Endothelial cell (in vitro differentiated cells): ENCODE measurements at regions not wholly inside any gene's neighbourhood (a gene's known extent, or its start where the extent isn't known, plus 50 kb on each side); places are given as distances from the start of the nearest gene placed in this dataset.

Experiments used
- DNase-seq: peaks from one replicate; pipeline ENCODE4 v3.0.0; 2021; ENCODE audit warnings: low spot score
- H3K27ac Mint-ChIP-seq: one replicate; pipeline ENCODE4 v1.8.0; 2021; ENCODE audit warnings: mixed read lengths, inconsistent platforms; ENCODE audit not compliant: unreplicated experiment
- H3K27me3 Mint-ChIP-seq: one replicate; pipeline ENCODE4 v1.8.0; 2021; ENCODE audit warnings: mild to moderate bottlenecking, moderate library complexity, mixed read lengths, inconsistent platforms; ENCODE audit not compliant: unreplicated experiment
- H3K36me3 Mint-ChIP-seq: one replicate; pipeline ENCODE4 v1.8.0; 2021; ENCODE audit warnings: mild to moderate bottlenecking, low read depth, mixed read lengths, inconsistent platforms; ENCODE audit not compliant: unreplicated experiment
- H3K4me1 Mint-ChIP-seq: one replicate; pipeline ENCODE4 v1.8.0; 2021; ENCODE audit warnings: mild to moderate bottlenecking, mixed read lengths, inconsistent platforms; ENCODE audit not compliant: unreplicated experiment
- H3K4me3 Mint-ChIP-seq: one replicate; pipeline ENCODE4 v1.8.0; 2021; ENCODE audit warnings: mild to moderate bottlenecking, mixed read lengths, inconsistent platforms; ENCODE audit not compliant: unreplicated experiment
- H3K9me3 Mint-ChIP-seq: one replicate; pipeline ENCODE4 v1.8.0; 2021; ENCODE audit warnings: mixed read lengths, inconsistent platforms; ENCODE audit not compliant: unreplicated experiment
- TF ChIP-seq, protein P1 (sequence below): fragments of 200-600 bp; sonication (generic); IDR thresholded peaks from one replicate; pipeline ENCODE4 v1.5.0; 2021; ENCODE audit warnings: antibody characterized with exemption; ENCODE audit not compliant: unreplicated experiment

DNA sequence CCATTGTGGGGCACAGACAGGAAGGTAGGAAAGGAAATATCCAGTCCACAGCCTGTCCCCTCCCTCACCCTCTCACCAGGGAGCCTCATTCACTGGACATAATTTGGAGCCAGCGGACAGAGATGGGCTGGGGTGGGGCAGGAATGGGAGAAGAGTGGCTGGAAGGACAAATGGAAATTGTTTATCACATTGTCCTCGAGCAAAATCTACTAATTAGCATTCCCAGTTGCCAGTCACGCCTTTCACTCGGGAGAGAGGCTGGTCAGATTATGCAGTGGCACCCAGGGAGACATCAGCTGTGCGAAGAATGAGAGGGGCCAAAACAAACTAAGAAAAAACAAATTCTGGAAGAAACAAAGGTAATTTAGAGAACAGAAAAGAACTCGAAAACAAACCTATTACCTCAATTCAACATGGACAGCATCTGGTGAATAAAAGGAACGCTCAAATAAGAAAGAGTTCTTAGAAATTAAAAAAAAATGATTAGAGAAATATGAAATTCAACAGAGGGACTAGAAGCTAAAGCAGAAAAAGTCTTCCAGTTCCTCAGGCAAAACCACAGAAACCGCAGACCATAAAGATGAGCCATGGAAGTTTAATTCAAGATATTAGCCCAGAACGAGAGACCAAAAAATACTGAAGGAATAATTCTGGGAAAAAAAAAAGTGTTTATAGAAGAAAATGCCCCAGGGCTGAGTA is 108.5 kb upstream of the RALGAPA2 start:
- H3K27ac Mint-ChIP-seq = no peak overlapping the region
- no peaks in the 10 kb centered on the region for H3K9me3 Mint-ChIP-seq
- TF ChIP-seq, protein P1, sequence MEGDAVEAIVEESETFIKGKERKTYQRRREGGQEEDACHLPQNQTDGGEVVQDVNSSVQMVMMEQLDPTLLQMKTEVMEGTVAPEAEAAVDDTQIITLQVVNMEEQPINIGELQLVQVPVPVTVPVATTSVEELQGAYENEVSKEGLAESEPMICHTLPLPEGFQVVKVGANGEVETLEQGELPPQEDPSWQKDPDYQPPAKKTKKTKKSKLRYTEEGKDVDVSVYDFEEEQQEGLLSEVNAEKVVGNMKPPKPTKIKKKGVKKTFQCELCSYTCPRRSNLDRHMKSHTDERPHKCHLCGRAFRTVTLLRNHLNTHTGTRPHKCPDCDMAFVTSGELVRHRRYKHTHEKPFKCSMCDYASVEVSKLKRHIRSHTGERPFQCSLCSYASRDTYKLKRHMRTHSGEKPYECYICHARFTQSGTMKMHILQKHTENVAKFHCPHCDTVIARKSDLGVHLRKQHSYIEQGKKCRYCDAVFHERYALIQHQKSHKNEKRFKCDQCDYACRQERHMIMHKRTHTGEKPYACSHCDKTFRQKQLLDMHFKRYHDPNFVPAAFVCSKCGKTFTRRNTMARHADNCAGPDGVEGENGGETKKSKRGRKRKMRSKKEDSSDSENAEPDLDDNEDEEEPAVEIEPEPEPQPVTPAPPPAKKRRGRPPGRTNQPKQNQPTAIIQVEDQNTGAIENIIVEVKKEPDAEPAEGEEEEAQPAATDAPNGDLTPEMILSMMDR = no peak
- H3K4me3 Mint-ChIP-seq = no peak overlapping the region
- no peaks in the 10 kb centered on the region for H3K36me3 Mint-ChIP-seq
- DNase-seq = no peak
- H3K27me3 Mint-ChIP-seq = peaks cover 11% of the 10 kb centered on the region
- peaks cover 17% of the 10 kb centered on the region for H3K4me1 Mint-ChIP-seq

DNA sequence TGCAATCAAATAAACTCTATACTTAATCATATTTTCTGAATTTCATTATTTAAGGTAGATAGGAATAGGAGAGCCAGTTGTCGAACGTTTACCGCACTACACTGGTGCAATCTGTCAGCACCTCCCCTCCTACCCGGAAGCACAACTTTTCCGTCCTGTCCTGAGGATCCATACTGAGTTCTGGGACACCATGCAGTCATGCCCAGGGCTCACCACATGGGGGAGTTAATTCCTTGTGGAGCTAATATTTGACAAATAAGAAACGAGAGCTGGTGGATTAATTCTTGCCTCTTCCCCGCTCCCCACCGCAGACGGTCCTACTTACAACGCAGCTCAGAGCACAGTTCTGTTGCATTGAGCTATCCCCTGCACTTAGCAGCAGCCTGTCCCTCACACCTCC is 107.7 kb upstream of the RALGAPA2 start:
- Mint-ChIP-seq H3K36me3 (no peaks in the 10 kb centered on the region), H3K27ac (no peak overlapping the region), H3K4me3 (no peak overlapping the region), H3K4me1 (peaks cover 23% of the 10 kb centered on the region), H3K27me3 (peaks cover 11% of the 10 kb centered on the region), H3K9me3 (no peaks in the 10 kb centered on the region)
- TF ChIP-seq, protein P1 = peak; percentile 78
- peak; percentile 52 for DNase-seq

DNA sequence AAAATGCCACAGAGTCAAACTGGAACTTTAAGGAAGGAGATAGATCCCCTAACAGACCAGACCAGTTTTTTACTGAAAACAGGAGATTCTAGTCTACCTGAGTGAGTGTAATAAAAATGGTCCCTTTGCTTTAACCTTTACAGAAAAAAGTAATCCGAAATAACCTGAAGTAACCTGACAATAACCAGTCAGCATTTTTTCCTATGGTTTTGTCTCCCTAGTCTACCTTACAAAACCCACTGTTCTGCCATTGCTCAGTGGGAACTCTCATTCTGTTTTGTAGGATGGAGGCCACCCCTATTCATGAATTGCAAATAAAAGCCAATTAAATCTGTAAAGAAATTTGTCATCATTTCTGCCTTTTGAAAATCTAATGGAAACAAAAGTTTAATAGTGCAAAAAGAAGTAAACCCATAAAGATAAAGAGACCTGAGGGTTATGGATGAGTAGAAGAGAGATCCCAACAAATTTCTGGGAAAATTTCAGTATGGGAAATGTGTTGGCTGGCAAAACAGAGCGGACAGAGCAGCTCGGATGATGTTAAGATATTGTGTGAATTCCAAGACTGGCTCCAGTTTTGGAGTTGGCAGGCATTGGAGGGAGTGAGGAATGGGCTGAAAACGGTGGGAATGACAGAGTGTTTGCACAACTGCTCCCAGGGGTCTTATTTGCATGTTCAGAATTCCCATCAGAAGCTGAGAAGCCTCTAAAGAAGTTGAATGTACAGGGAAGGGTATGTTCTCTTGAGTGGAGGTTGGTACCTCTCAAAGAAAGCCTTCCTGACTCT is 104.7 kb upstream of the RALGAPA2 start:
- Mint-ChIP-seq H3K4me3 (no peak overlapping the region), H3K27me3 (peaks cover 8% of the 10 kb centered on the region), H3K36me3 (no peaks in the 10 kb centered on the region), H3K9me3 (no peaks in the 10 kb centered on the region), H3K27ac (no peak overlapping the region), H3K4me1 (peaks cover 29% of the 10 kb centered on the region)
- DNase-seq = no peak
- TF ChIP-seq, protein P1 = no peak

DNA sequence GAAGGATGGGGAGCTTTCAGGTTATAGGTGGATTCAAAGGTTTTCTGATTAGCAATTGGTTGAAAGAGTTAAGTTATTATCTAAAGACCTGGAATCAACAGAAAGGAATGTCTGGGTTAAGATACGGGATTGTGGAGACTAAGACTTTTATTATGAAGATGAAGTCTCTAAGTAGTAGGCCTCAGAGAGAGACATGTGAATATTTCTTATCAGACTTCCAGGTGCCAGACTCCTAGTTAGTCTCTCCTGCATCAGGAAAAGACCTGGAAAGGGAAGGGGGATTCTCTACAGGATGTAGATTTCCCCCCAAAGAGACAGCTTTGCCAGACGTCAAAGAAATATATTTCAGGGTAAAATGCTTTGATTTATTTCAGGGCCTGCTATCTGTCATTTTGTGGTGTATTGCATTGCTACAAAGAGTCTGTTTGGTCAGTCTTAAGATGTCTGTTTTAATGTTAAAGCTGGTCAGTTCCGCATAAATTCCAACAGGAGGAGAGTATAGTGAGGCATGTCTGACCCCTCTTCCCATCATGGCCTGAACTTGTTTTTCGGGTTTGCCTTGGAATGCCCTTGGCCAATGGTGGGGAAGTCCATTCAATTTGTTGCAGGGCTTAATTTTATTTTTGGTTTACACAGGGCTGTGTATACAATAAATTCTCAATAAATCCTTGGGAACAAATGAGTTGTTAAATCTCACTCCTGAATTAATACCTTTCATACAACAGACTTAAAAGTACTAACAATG is 103.4 kb upstream of the RALGAPA2 start:
- DNase-seq = no peak
- no peaks in the 10 kb centered on the region for H3K9me3 Mint-ChIP-seq
- H3K4me3 Mint-ChIP-seq = no peak overlapping the region
- peaks cover 27% of the 10 kb centered on the region for H3K4me1 Mint-ChIP-seq
- peaks cover 4% of the 10 kb centered on the region for H3K27me3 Mint-ChIP-seq
- no peak overlapping the region for H3K27ac Mint-ChIP-seq
- H3K36me3 Mint-ChIP-seq = no peaks in the 10 kb centered on the region
- TF ChIP-seq, protein P1 = no peak
